ENCODE measurements at regions not wholly inside any gene's neighbourhood (a gene's known extent, or its start where the extent isn't known, plus 50 kb on each side); places are given as distances from the start of the nearest gene placed in this dataset.

DNA sequence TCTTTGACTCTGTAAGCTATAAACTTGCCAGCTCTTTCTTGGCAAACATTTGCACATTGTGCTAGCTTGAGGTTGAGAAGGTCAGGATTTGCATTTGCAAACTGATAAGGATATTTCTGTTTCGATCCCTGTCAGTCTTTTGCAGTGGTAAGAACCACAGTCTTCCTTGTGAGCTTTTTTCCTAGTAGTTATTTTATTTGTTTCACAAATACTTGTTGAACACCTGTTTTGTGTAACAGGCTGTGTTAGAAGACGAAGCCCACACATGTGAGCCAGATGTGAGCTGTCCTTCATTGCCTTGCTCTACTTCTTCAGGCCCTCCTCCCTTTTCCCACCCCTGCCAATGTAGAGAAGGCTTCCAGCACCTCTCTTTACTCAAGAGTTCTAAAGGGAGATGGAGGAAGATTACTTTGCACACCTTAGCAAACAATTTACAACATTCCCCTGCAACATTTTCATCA is 327.0 kb upstream of the KLF4 start:
- TF ChIP-seq, protein P1, sequence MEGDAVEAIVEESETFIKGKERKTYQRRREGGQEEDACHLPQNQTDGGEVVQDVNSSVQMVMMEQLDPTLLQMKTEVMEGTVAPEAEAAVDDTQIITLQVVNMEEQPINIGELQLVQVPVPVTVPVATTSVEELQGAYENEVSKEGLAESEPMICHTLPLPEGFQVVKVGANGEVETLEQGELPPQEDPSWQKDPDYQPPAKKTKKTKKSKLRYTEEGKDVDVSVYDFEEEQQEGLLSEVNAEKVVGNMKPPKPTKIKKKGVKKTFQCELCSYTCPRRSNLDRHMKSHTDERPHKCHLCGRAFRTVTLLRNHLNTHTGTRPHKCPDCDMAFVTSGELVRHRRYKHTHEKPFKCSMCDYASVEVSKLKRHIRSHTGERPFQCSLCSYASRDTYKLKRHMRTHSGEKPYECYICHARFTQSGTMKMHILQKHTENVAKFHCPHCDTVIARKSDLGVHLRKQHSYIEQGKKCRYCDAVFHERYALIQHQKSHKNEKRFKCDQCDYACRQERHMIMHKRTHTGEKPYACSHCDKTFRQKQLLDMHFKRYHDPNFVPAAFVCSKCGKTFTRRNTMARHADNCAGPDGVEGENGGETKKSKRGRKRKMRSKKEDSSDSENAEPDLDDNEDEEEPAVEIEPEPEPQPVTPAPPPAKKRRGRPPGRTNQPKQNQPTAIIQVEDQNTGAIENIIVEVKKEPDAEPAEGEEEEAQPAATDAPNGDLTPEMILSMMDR (conservative IDR thresholded peaks at IDR 0.05; ENCODE audit: low read length) = no peak
- no peak for TF ChIP-seq EZH2phosphoT487 (IDR thresholded peaks at IDR 0.05; ENCODE audit: borderline replicate concordance)
- no peaks in the 10 kb centered on the region for H3K9me3 ChIP-seq (ENCODE audit: insufficient read depth, low read depth, low read length)
- H2AFZ ChIP-seq (ENCODE audit: low read length) = no peak overlapping the region
- no peaks in the 10 kb centered on the region for H3K36me3 ChIP-seq (ENCODE audit: insufficient read depth, low read length)
- no peaks in the 10 kb centered on the region for H3K27me3 ChIP-seq (ENCODE audit: insufficient read depth, low read length, poor library complexity, severe bottlenecking)
- H3K4me1 ChIP-seq (ENCODE audit: insufficient read depth, low read length, poor library complexity, severe bottlenecking) = no peaks in the 10 kb centered on the region
- no peak overlapping the region for H3K4me2 ChIP-seq (ENCODE audit: low read depth, low read length, poor library complexity, severe bottlenecking)
- no peaks in the 10 kb centered on the region for H3F3A ChIP-seq (ENCODE audit: low read depth)
- H3K9ac ChIP-seq (ENCODE audit: low read depth, low read length, poor library complexity, severe bottlenecking) = no peak overlapping the region
- no peaks in the 10 kb centered on the region for H3K79me2 ChIP-seq (ENCODE audit: insufficient read depth, low read length)
- no peaks in the 10 kb centered on the region for H3K9me2 ChIP-seq (replicated peaks; ENCODE audit: low read depth, low read length)
- no peaks in the 10 kb centered on the region for H4K20me1 ChIP-seq (ENCODE audit: insufficient read depth, low read length, poor library complexity, severe bottlenecking)
- no peak overlapping the region for H3K4me3 ChIP-seq (ENCODE audit: low read length, poor library complexity, severe bottlenecking)

DNA sequence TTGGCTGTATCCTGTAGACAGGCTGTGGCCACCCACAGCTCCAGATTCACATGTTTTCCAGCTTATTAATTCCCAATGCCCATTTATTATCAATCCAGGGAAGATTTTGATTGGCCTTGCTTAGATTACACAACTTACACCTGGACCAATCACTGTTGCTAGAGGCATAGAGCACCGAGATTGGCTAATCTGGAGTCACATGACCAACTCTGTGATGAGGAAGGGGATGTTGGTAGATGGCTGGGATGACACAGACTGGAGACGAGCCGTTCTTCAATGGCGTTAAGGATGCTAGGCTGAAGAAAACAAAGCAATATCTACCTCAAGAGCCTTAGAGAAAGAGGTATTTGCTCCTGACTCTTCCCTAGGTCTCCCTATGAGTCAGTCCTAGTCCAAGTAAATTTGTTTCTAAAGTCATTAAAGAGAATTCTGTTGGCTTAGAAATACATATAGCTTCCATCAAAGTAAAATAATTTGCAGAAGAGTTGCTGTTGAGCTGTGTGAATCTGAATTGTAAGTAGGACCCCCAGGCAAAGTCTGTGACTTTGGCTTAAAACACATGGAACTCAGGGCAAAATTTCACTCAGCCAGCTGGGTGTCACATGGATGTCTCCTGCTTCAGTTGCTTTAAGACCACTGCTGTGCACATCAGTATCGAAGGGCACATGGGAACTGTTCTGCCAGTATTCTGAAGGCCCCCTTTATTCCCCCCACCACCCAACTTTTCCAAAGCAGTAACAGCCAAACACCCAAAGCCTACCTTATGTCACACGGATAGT is 326.4 kb upstream of the KLF4 start:
- H3K4me1 ChIP-seq (ENCODE audit: insufficient read depth, low read length, poor library complexity, severe bottlenecking) = no peaks in the 10 kb centered on the region
- H3K27me3 ChIP-seq (ENCODE audit: insufficient read depth, low read length, poor library complexity, severe bottlenecking) = no peaks in the 10 kb centered on the region
- H3K9ac ChIP-seq (ENCODE audit: low read depth, low read length, poor library complexity, severe bottlenecking) = no peak overlapping the region
- H3K9me3 ChIP-seq (ENCODE audit: insufficient read depth, low read depth, low read length) = no peaks in the 10 kb centered on the region
- no peaks in the 10 kb centered on the region for H3F3A ChIP-seq (ENCODE audit: low read depth)
- H3K79me2 ChIP-seq (ENCODE audit: insufficient read depth, low read length) = no peaks in the 10 kb centered on the region
- H3K4me3 ChIP-seq (ENCODE audit: low read length, poor library complexity, severe bottlenecking) = no peak overlapping the region
- no peaks in the 10 kb centered on the region for H3K9me2 ChIP-seq (replicated peaks; ENCODE audit: low read depth, low read length)
- TF ChIP-seq, protein P1 (conservative IDR thresholded peaks at IDR 0.05; ENCODE audit: low read length) = no peak
- TF ChIP-seq EZH2phosphoT487 (IDR thresholded peaks at IDR 0.05; ENCODE audit: borderline replicate concordance) = no peak
- H3K4me2 ChIP-seq (ENCODE audit: low read depth, low read length, poor library complexity, severe bottlenecking) = no peak overlapping the region
- H4K20me1 ChIP-seq (ENCODE audit: insufficient read depth, low read length, poor library complexity, severe bottlenecking) = no peaks in the 10 kb centered on the region
- no peaks in the 10 kb centered on the region for H3K36me3 ChIP-seq (ENCODE audit: insufficient read depth, low read length)
- no peak overlapping the region for H2AFZ ChIP-seq (ENCODE audit: low read length)

DNA sequence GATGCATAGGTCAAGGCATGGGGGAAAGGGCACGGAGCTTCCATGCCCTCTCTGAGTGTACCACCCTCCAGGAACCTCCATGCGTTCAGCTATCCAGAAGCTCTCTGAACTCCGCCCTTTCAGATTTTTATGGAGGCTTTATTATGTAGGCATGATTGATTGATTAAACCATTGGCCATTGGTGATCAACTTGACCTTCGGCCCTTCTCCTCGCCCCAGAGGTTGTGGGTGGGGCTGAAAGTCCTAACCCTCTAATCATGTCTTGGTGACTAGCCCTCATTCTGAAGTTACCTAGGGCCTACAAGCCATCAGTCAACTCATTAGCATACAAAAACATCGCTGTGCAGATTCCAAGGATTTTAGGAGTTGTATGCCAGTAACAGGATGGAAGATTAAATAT is 323.7 kb upstream of the KLF4 start:
- Histone ChIP-seq H3K4me1 (ENCODE audit: insufficient read depth, low read length, poor library complexity, severe bottlenecking) (no peaks in the 10 kb centered on the region), H3K9me2 (replicated peaks; ENCODE audit: low read depth, low read length) (no peaks in the 10 kb centered on the region), H3K36me3 (ENCODE audit: insufficient read depth, low read length) (no peaks in the 10 kb centered on the region), H2AFZ (ENCODE audit: low read length) (no peak overlapping the region), H3K79me2 (ENCODE audit: insufficient read depth, low read length) (no peaks in the 10 kb centered on the region), H3K9me3 (ENCODE audit: insufficient read depth, low read depth, low read length) (0 out of 2 replicates have a peak, but pooled peaks cover 4% of the 10 kb centered on the region), H4K20me1 (ENCODE audit: insufficient read depth, low read length, poor library complexity, severe bottlenecking) (no peaks in the 10 kb centered on the region), H3K4me2 (ENCODE audit: low read depth, low read length, poor library complexity, severe bottlenecking) (no peak overlapping the region), H3K27me3 (ENCODE audit: insufficient read depth, low read length, poor library complexity, severe bottlenecking) (no peaks in the 10 kb centered on the region), H3K4me3 (ENCODE audit: low read length, poor library complexity, severe bottlenecking) (no peak overlapping the region), H3K9ac (ENCODE audit: low read depth, low read length, poor library complexity, severe bottlenecking) (no peak overlapping the region), H3F3A (ENCODE audit: low read depth) (no peaks in the 10 kb centered on the region)
- TF ChIP-seq, protein P1 (conservative IDR thresholded peaks at IDR 0.05; ENCODE audit: low read length) = no peak
- no peak for TF ChIP-seq EZH2phosphoT487 (IDR thresholded peaks at IDR 0.05; ENCODE audit: borderline replicate concordance)

All from Loucy (cell line).